Glutamatergic neuron (in vitro differentiated cells): ENCODE measurements at regions not wholly inside any gene's neighbourhood (a gene's known extent, or its start where the extent isn't known, plus 50 kb on each side); places are given as distances from the start of the nearest gene placed in this dataset.

Experiments
- DNase-seq: peaks from one replicate; pipeline ENCODE4 v3.0.0; 2022
- H3K27ac Mint-ChIP-seq: one replicate; pipeline ENCODE4 v1.8.0; 2020; ENCODE audit warnings: mild to moderate bottlenecking, mixed read lengths, inconsistent platforms; ENCODE audit not compliant: unreplicated experiment
- H3K27me3 Mint-ChIP-seq: one replicate; pipeline ENCODE4 v1.8.0; 2020; ENCODE audit warnings: mild to moderate bottlenecking, moderate library complexity, mixed read lengths, inconsistent platforms; ENCODE audit not compliant: unreplicated experiment
- H3K36me3 Mint-ChIP-seq: one replicate; pipeline ENCODE4 v1.8.0; 2020; ENCODE audit warnings: mild to moderate bottlenecking, mixed read lengths, inconsistent platforms; ENCODE audit not compliant: unreplicated experiment
- H3K4me1 Mint-ChIP-seq: one replicate; pipeline ENCODE4 v1.8.0; 2020; ENCODE audit warnings: mild to moderate bottlenecking, low read depth, mixed read lengths, inconsistent platforms; ENCODE audit not compliant: unreplicated experiment
- H3K4me3 Mint-ChIP-seq: one replicate; pipeline ENCODE4 v1.8.0; 2020; ENCODE audit warnings: mild to moderate bottlenecking, mixed read lengths, inconsistent platforms; ENCODE audit not compliant: unreplicated experiment
- H3K9me3 Mint-ChIP-seq: one replicate; pipeline ENCODE4 v1.8.0; 2020; ENCODE audit warnings: mild to moderate bottlenecking, moderate library complexity, mixed read lengths, inconsistent platforms; ENCODE audit not compliant: unreplicated experiment
- TF ChIP-seq, protein P1 (sequence below): fragments of 200-600 bp; sonication (generic); IDR thresholded peaks from one replicate; pipeline ENCODE4 v1.5.0; 2021; ENCODE audit not compliant: partially characterized antibody, unreplicated experiment

- Mint-ChIP-seq H3K4me1 (no peaks in the 10 kb centered on the region), H3K4me3 (no peak overlapping the region), H3K36me3 (peaks cover 23% of the 10 kb centered on the region), H3K9me3 (peaks cover 7% of the 10 kb centered on the region), H3K27ac (no peak overlapping the region), H3K27me3 (peaks cover 4% of the 10 kb centered on the region)
- no peak for DNase-seq
- TF ChIP-seq, protein P1, sequence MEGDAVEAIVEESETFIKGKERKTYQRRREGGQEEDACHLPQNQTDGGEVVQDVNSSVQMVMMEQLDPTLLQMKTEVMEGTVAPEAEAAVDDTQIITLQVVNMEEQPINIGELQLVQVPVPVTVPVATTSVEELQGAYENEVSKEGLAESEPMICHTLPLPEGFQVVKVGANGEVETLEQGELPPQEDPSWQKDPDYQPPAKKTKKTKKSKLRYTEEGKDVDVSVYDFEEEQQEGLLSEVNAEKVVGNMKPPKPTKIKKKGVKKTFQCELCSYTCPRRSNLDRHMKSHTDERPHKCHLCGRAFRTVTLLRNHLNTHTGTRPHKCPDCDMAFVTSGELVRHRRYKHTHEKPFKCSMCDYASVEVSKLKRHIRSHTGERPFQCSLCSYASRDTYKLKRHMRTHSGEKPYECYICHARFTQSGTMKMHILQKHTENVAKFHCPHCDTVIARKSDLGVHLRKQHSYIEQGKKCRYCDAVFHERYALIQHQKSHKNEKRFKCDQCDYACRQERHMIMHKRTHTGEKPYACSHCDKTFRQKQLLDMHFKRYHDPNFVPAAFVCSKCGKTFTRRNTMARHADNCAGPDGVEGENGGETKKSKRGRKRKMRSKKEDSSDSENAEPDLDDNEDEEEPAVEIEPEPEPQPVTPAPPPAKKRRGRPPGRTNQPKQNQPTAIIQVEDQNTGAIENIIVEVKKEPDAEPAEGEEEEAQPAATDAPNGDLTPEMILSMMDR: no peak
Observed at GRCh38 chr3:28971156-28971555, 309.7 kb upstream of the RBMS3 start.

- Mint-ChIP-seq H3K36me3 (peaks cover 18% of the 10 kb centered on the region), H3K4me1 (no peaks in the 10 kb centered on the region), H3K4me3 (no peak overlapping the region), H3K27ac (no peak overlapping the region), H3K27me3 (peaks cover 4% of the 10 kb centered on the region), H3K9me3 (peaks cover 7% of the 10 kb centered on the region)
- no peak for DNase-seq
- TF ChIP-seq, protein P1: no peak
Observed at GRCh38 chr3:28972921-28973320, 307.9 kb upstream of the RBMS3 start.

DNA sequence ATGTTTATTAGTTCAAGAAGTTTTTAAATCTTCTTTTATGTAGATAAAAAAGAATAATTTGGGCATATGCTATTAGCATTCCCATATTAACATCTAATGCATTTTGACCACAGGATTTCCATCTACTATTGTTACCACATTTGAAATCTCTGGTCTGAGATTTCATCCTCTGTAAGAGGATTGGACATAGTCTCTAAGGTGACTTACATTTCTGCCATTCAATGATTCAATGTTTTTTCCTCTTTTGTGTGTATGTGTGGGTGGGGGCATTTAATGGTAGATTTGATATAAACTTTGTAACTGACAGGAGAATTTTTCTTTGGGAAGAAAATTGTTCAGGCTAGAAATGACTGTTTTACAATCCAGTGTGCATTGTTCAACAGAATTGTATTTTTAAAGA lies 307.3 kb upstream of the RBMS3 start:
- DNase-seq: no peak
- TF ChIP-seq, protein P1: no peak
- Mint-ChIP-seq H3K9me3 (peaks cover 7% of the 10 kb centered on the region), H3K36me3 (peaks cover 16% of the 10 kb centered on the region), H3K4me1 (no peaks in the 10 kb centered on the region), H3K27me3 (peaks cover 4% of the 10 kb centered on the region), H3K27ac (no peak overlapping the region), H3K4me3 (no peak overlapping the region)

GRCh38 chr3:28978092-28978491 lies 302.8 kb upstream of the RBMS3 start:
- no peaks in the 10 kb centered on the region for H3K27me3 Mint-ChIP-seq
- TF ChIP-seq, protein P1: no peak
- no peak for DNase-seq
- no peaks in the 10 kb centered on the region for H3K4me1 Mint-ChIP-seq
- H3K27ac Mint-ChIP-seq: peak overlapping the region; percentile 20
- H3K9me3 Mint-ChIP-seq: no peaks in the 10 kb centered on the region
- H3K4me3 Mint-ChIP-seq: no peak overlapping the region
- no peaks in the 10 kb centered on the region for H3K36me3 Mint-ChIP-seq

DNA sequence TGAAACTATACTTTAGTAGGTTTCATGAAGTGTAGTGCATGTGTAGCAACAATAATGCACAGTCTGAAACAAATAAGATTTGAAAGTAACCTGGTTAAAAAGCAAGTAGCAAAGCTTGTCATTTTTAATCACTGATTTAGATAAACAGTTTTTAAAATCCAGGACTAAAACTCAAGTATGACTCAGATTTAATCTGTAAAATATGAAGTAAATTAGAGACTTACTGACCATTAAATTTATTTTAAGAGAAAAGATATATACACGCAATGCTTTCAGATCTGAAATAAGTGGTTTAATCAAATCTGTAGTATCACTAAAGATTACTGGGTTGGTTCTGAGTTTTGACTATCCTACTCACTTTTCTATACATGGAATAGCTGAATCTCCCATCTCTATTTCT lies 300.7 kb upstream of the RBMS3 start:
- H3K9me3 Mint-ChIP-seq: no peaks in the 10 kb centered on the region
- no peaks in the 10 kb centered on the region for H3K27me3 Mint-ChIP-seq
- H3K36me3 Mint-ChIP-seq: no peaks in the 10 kb centered on the region
- no peak for DNase-seq
- H3K27ac Mint-ChIP-seq: no peak overlapping the region
- H3K4me3 Mint-ChIP-seq: no peak overlapping the region
- no peaks in the 10 kb centered on the region for H3K4me1 Mint-ChIP-seq
- TF ChIP-seq, protein P1: no peak
